Mesenchymal stem cell (in vitro differentiated cells and primary cell): ENCODE measurements at regions not wholly inside any gene's neighbourhood (a gene's known extent, or its start where the extent isn't known, plus 50 kb on each side); places are given as distances from the start of the nearest gene placed in this dataset.

ENCODE experiments used
- DNase-seq: peaks from one replicate; pipeline ENCODE4 v3.0.0-alpha.2; 2013
- H2AFZ ChIP-seq: one replicate; pipeline ENCODE4 v1.6.1; 2013; ENCODE audit warnings: low read depth, mild to moderate bottlenecking, control low read depth, inconsistent platforms, low read length, moderate library complexity
- H2AK5ac ChIP-seq: 2 replicates; pipeline ENCODE4 v1.6.1; 2013; ENCODE audit warnings: low read length, moderate library complexity, mild to moderate bottlenecking, inconsistent platforms; ENCODE audit not compliant: severe bottlenecking
- H2BK120ac ChIP-seq: one replicate; pipeline ENCODE4 v1.6.1; 2013; ENCODE audit warnings: low read depth, mild to moderate bottlenecking, inconsistent platforms, low read length, moderate library complexity
- H2BK12ac ChIP-seq, 2 experiments: one replicate each; pipeline ENCODE4 v1.6.1; 2013; ENCODE audit warnings: inconsistent platforms in 2 of 2, low read length in 2 of 2, mild to moderate bottlenecking in 2 of 2, moderate library complexity in 2 of 2, control low read depth in 1 of 2
- H2BK15ac ChIP-seq: one replicate; pipeline ENCODE4 v1.6.1; 2013; ENCODE audit warnings: mild to moderate bottlenecking, low read depth, inconsistent platforms; ENCODE audit not compliant: poor library complexity, severe bottlenecking
- H2BK5ac ChIP-seq: 2 replicates; pipeline ENCODE4 v1.6.1; 2013; ENCODE audit warnings: low read depth, mild to moderate bottlenecking, low read length, control low read depth, inconsistent platforms; ENCODE audit not compliant: poor library complexity, severe bottlenecking
- H3K14ac ChIP-seq, 2 experiments: one replicate each; pipeline ENCODE4 v1.6.1; 2013; ENCODE audit warnings: inconsistent platforms in 2 of 2, low read length in 2 of 2, control low read depth in 1 of 2, mild to moderate bottlenecking in 1 of 2, moderate library complexity in 1 of 2
- H3K18ac ChIP-seq, 2 experiments: one replicate each; pipeline ENCODE4 v1.6.1; 2013; ENCODE audit warnings: inconsistent platforms in 2 of 2, low read length in 2 of 2, control low read depth in 1 of 2, low read depth in 1 of 2, mild to moderate bottlenecking in 1 of 2
- H3K23ac ChIP-seq, 2 experiments: one replicate each; pipeline ENCODE4 v1.6.1; 2013; ENCODE audit warnings: inconsistent platforms in 2 of 2, low read length in 2 of 2, mild to moderate bottlenecking in 2 of 2, moderate library complexity in 2 of 2, control low read depth in 1 of 2
- H3K27ac ChIP-seq: 2 replicates; pipeline ENCODE4 v1.5.1; 2013; ENCODE audit warnings: mild to moderate bottlenecking, moderate library complexity, low read length, control low read depth, inconsistent platforms; ENCODE audit not compliant: poor library complexity, severe bottlenecking
- H3K27me3 ChIP-seq, 2 experiments: 2 replicates each; pipeline versions ENCODE4 v1.6.1 to v1.7.0; 2013; ENCODE audit warnings: low read length in 2 of 2, mild to moderate bottlenecking in 2 of 2, moderate library complexity in 2 of 2, control low read depth in 1 of 2, inconsistent platforms in 1 of 2; ENCODE audit not compliant: control insufficient read depth in 1 of 2, insufficient read depth in 1 of 2
- H3K36me3 ChIP-seq, 2 experiments: 2 replicates each; pipeline versions ENCODE4 v1.6.1 to v1.7.0; 2013; ENCODE audit warnings: low read length in 2 of 2, control low read depth in 1 of 2, inconsistent platforms in 1 of 2, low read depth in 1 of 2, mild to moderate bottlenecking in 1 of 2; ENCODE audit not compliant: insufficient read depth in 2 of 2, control insufficient read depth in 1 of 2
- H3K4ac ChIP-seq, 2 experiments: one replicate each; pipeline ENCODE4 v1.6.1; 2013; ENCODE audit warnings: inconsistent platforms in 2 of 2, low read length in 2 of 2, mild to moderate bottlenecking in 2 of 2, moderate library complexity in 2 of 2, control low read depth in 1 of 2, low read depth in 1 of 2
- H3K4me1 ChIP-seq: 2 replicates; pipeline ENCODE4 v1.6.1; 2013; ENCODE audit warnings: low read depth, low read length, control low read depth; ENCODE audit not compliant: control insufficient read depth, insufficient read depth
- H3K4me2 ChIP-seq: 2 replicates; pipeline ENCODE4 v1.6.1; 2013; ENCODE audit warnings: low read length, mild to moderate bottlenecking, inconsistent platforms; ENCODE audit not compliant: poor library complexity, severe bottlenecking
- H3K4me3 ChIP-seq, 2 experiments: 2 replicates each; pipeline versions ENCODE4 v1.5.1 to v1.7.0; 2013; ENCODE audit warnings: low read length in 2 of 2, mild to moderate bottlenecking in 2 of 2, control low read depth in 1 of 2, low read depth in 1 of 2; ENCODE audit not compliant: insufficient read depth in 1 of 2
- H3K79me1 ChIP-seq: replicated peaks from 2 replicates; pipeline ENCODE4 v1.6.1; 2013; ENCODE audit warnings: mild to moderate bottlenecking, control low read depth, low read length, inconsistent platforms; ENCODE audit not compliant: poor library complexity, severe bottlenecking
- H3K9ac ChIP-seq: 2 replicates; pipeline ENCODE4 v1.7.0; 2013; ENCODE audit warnings: mild to moderate bottlenecking, low read length, moderate library complexity
- H3K9me3 ChIP-seq: 2 replicates; pipeline ENCODE4 v1.7.0; 2013; ENCODE audit warnings: mild to moderate bottlenecking, low read length; ENCODE audit not compliant: control insufficient read depth
- H4K8ac ChIP-seq: one replicate; pipeline ENCODE4 v1.6.1; 2013; ENCODE audit warnings: inconsistent platforms, mild to moderate bottlenecking, low read length, moderate library complexity
- H4K91ac ChIP-seq: one replicate; pipeline ENCODE4 v1.6.1; 2013; ENCODE audit warnings: mild to moderate bottlenecking, low read length, inconsistent platforms
- WGBS: methylation state at CpG from one replicate; pipeline ENCODE4 v1.1.7; 2013; ENCODE audit warnings: mixed read lengths; 5-methylcytosine and 5-hydroxymethylcytosine counted together

DNA sequence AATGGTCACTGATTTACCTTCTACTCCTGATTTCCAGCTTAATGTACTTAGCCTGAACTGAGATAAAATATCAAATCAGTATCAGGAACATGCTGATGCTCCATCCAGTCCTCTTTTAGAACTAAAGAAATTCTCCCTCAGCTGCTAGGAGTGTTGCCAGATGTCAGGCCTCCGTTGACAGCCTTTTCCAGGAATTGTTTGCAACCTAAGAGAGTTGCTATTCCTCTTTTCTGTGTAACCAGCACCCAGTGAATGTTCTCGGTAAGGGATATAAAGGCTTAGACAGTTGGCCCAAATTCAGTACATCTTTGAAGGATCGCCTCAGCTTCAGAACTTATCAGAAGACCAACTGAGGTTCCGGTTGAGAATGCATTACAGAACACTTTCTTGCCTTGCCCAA, 559.0 kb downstream of the PCDH17 start:
- Histone ChIP-seq H3K79me1 (no peaks in the 10 kb centered on the region), H3K23ac (no peak overlapping the region), H3K4me3 (no peak overlapping the region), H3K14ac (no peak overlapping the region), H2BK5ac (no peak overlapping the region), H3K27ac (no peak overlapping the region), H3K9me3 (peaks cover 7% of the 10 kb centered on the region), H2BK120ac (no peak overlapping the region), H2BK15ac (no peak overlapping the region), H3K4me2 (no peak overlapping the region), H2BK12ac (no peak overlapping the region), H3K27me3 (no peaks in the 10 kb centered on the region), H3K4ac (no peak overlapping the region), H3K9ac (no peak overlapping the region), H4K8ac (no peak overlapping the region), H3K36me3 (no peaks in the 10 kb centered on the region), H3K18ac (no peak overlapping the region), H3K4me1 (no peaks in the 10 kb centered on the region), H2AFZ (no peak overlapping the region), H4K91ac (no peak overlapping the region), H2AK5ac (no peak overlapping the region)
- 80% methylated on average over 4 of the region's 4 CpGs for WGBS
- DNase-seq: no peak

DNA sequence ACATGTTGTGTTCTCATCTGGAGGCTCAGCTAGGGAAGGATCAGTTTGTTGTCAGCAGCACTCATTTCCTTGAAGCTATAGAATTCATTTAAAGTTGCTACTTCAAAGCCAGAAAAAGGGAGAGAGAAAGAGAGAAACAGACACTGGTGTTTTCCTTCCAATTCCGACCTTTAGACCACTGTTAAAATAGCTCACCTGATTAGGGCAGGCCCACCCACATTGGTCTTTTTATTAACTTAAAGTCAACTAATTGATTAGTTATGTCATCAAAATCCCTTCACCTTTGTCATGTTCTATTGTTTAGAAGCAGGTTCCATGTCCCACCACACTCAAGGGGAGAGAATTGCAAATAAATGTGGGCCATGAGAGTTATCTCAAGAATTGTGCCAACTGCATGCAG, 560.2 kb downstream of the PCDH17 start:
- Histone ChIP-seq H2BK12ac (no peak overlapping the region), H3K9me3 (peaks cover 4% of the 10 kb centered on the region), H2BK5ac (no peak overlapping the region), H3K27me3 (no peaks in the 10 kb centered on the region), H2BK120ac (no peak overlapping the region), H3K4me1 (no peaks in the 10 kb centered on the region), H3K4ac (no peak overlapping the region), H4K91ac (no peak overlapping the region), H3K23ac (no peak overlapping the region), H3K36me3 (no peaks in the 10 kb centered on the region), H2BK15ac (no peak overlapping the region), H2AFZ (no peak overlapping the region), H3K9ac (no peak overlapping the region), H3K79me1 (no peaks in the 10 kb centered on the region), H2AK5ac (no peak overlapping the region), H3K18ac (no peak overlapping the region), H3K14ac (no peak overlapping the region), H3K4me2 (no peak overlapping the region), H3K27ac (no peak overlapping the region), H3K4me3 (no peak overlapping the region), H4K8ac (no peak overlapping the region)
- WGBS: no CpG with 5 or more reads among the region's 1 CpG
- no peak for DNase-seq

DNA sequence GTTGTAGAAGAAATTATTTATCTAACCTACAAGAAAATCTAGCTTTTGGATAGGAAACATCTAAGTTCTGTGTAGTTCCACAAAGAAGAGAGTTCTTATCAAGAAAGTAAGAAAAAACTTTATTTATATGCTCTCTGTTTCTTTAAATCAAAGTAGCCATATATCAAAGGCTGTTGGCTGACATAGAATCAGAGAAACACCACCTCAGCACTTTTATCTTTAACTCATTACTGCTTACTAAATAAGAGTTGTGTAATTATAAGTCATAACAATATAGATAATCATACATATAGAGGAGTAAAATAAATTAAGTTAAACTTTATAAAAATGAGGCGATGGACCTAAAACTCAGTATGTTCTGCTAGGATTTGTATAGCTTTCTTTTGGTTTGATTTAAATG, 570.6 kb downstream of the PCDH17 start:
- no peak overlapping the region for H3K18ac ChIP-seq
- no peak overlapping the region for H2AFZ ChIP-seq
- H4K8ac ChIP-seq: no peak overlapping the region
- H3K4ac ChIP-seq: no peak overlapping the region
- H3K27ac ChIP-seq: no peak overlapping the region
- no peak overlapping the region for H3K14ac ChIP-seq
- no peak overlapping the region for H2BK15ac ChIP-seq
- H3K4me3 ChIP-seq: no peak overlapping the region
- peaks cover 8% of the 10 kb centered on the region for H3K9me3 ChIP-seq
- no peak overlapping the region for H4K91ac ChIP-seq
- H3K23ac ChIP-seq: no peak overlapping the region
- no peak overlapping the region for H3K9ac ChIP-seq
- H3K27me3 ChIP-seq: no peaks in the 10 kb centered on the region
- no peaks in the 10 kb centered on the region for H3K36me3 ChIP-seq
- WGBS: 100% methylated on average over 1 of the region's 1 CpG
- no peak overlapping the region for H2BK5ac ChIP-seq
- no peaks in the 10 kb centered on the region for H3K4me1 ChIP-seq
- H2BK12ac ChIP-seq: no peak overlapping the region
- no peak overlapping the region for H2AK5ac ChIP-seq
- no peaks in the 10 kb centered on the region for H3K79me1 ChIP-seq
- no peak overlapping the region for H3K4me2 ChIP-seq
- no peak for DNase-seq
- H2BK120ac ChIP-seq: no peak overlapping the region

DNA sequence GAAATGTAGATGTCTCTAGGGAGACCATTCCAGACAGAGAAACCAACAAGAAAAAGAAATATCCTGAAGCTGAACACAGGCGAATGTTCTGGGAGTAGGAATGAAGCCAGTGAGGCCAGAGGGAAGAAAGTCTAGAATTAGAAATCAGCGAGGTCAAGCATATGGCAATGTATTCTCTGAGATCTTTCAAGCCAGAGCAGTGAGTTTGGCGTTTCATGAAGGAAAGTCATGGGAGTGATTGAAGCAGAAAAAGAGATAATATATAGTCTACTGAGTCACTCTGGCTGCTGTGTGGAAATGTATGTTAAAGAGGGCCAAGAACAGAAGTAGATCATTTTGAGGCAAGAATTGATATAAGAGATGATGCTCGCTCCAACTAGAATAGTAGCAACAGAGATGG, 576.0 kb downstream of the PCDH17 start:
- Histone ChIP-seq H3K4me3 (no peak overlapping the region), H2BK12ac (no peak overlapping the region), H3K4me2 (no peak overlapping the region), H2BK5ac (no peak overlapping the region), H3K27me3 (no peaks in the 10 kb centered on the region), H2AK5ac (no peak overlapping the region), H3K4me1 (no peaks in the 10 kb centered on the region), H2AFZ (no peak overlapping the region), H3K27ac (no peak overlapping the region), H3K18ac (no peak overlapping the region), H3K14ac (no peak overlapping the region), H4K8ac (no peak overlapping the region), H3K23ac (no peak overlapping the region), H3K79me1 (no peaks in the 10 kb centered on the region), H3K9me3 (peaks cover 3% of the 10 kb centered on the region), H4K91ac (no peak overlapping the region), H3K9ac (no peak overlapping the region), H3K36me3 (no peaks in the 10 kb centered on the region), H2BK15ac (no peak overlapping the region), H3K4ac (no peak overlapping the region), H2BK120ac (no peak overlapping the region)
- 85% methylated on average over 4 of the region's 4 CpGs for WGBS
- DNase-seq: no peak
